Ishikawa (cell line): ENCODE measurements at regions not wholly inside any gene's neighbourhood (a gene's known extent, or its start where the extent isn't known, plus 50 kb on each side); places are given as distances from the start of the nearest gene placed in this dataset.

Experiments
- CEBPB ChIP-seq: IDR thresholded peaks from 2 replicates; pipeline ENCODE4 v1.6.1; 2012
- CREB1 ChIP-seq: IDR thresholded peaks from 2 replicates; pipeline ENCODE4 v1.6.1; 2012; ENCODE audit warnings: low read depth
- EGR1 ChIP-seq: IDR thresholded peaks from 2 replicates; pipeline ENCODE4 v1.6.1; 2012
- EP300 ChIP-seq: IDR thresholded peaks from 2 replicates; pipeline ENCODE4 v1.6.1; 2012; ENCODE audit warnings: borderline replicate concordance
- FOXM1 ChIP-seq: IDR thresholded peaks from 2 replicates; pipeline ENCODE4 v1.6.1; 2012; ENCODE audit warnings: low read depth, borderline replicate concordance
- NFIC ChIP-seq: IDR thresholded peaks from 2 replicates; pipeline ENCODE4 v1.6.1; 2012
- RAD21 ChIP-seq: IDR thresholded peaks from 2 replicates; pipeline ENCODE4 v1.6.1; 2012; ENCODE audit warnings: low read depth
- TAF1 ChIP-seq: IDR thresholded peaks from 2 replicates; pipeline ENCODE4 v1.6.1; 2012; ENCODE audit warnings: low read depth, mild to moderate bottlenecking
- TCF12 ChIP-seq: IDR thresholded peaks from 2 replicates; pipeline ENCODE4 v1.6.1; 2012; ENCODE audit warnings: low read depth
- TEAD4 ChIP-seq: IDR thresholded peaks from 2 replicates; pipeline ENCODE4 v1.6.1; 2012
- YY1 ChIP-seq: IDR thresholded peaks from 2 replicates; pipeline ENCODE4 v1.6.1; 2012; ENCODE audit warnings: low read depth
- ZBTB7A ChIP-seq: IDR thresholded peaks from 2 replicates; pipeline ENCODE4 v1.6.1; 2012; ENCODE audit warnings: low read depth
- TF ChIP-seq, protein P1 (sequence below): IDR thresholded peaks from 2 replicates; pipeline ENCODE4 v1.6.1; 2012
- TF ChIP-seq, protein P2 (sequence below): IDR thresholded peaks from 2 replicates; pipeline ENCODE4 v1.6.1; 2012
- TF ChIP-seq, protein P3 (sequence below): IDR thresholded peaks from 2 replicates; pipeline ENCODE4 v1.6.1; 2012; ENCODE audit warnings: low read depth, mild to moderate bottlenecking

DNA sequence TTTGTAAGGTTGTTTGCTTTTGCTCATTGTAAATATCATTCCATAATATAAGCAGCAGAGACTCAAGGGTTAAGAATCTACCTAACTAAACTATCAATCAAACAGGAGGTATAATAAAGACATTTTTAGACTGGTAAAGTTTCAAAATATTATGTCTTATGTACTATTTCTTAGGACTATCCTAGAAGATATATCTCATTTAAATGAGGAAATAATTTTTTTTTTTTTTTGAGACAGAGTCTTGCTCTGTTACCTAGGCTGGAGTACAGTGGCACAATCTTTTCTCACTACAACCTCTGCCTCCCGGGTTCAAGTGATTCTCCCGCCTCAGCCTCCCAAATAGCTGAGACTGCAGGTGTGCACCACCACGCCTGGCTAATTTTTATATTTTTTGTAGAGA is 80.9 kb upstream of the PARD3 start:
- TF ChIP-seq, protein P1, sequence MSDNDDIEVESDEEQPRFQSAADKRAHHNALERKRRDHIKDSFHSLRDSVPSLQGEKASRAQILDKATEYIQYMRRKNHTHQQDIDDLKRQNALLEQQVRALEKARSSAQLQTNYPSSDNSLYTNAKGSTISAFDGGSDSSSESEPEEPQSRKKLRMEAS: no peak
- TF ChIP-seq RAD21 (no peak), EP300 (no peak), CREB1 (no peak), YY1 (no peak), FOXM1 (no peak), TCF12 (no peak), TEAD4 (no peak), NFIC (no peak), EGR1 (no peak), ZBTB7A (no peak)
- TF ChIP-seq, protein P2, sequence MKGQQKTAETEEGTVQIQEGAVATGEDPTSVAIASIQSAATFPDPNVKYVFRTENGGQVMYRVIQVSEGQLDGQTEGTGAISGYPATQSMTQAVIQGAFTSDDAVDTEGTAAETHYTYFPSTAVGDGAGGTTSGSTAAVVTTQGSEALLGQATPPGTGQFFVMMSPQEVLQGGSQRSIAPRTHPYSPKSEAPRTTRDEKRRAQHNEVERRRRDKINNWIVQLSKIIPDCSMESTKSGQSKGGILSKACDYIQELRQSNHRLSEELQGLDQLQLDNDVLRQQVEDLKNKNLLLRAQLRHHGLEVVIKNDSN: no peak
- TF ChIP-seq, protein P3, sequence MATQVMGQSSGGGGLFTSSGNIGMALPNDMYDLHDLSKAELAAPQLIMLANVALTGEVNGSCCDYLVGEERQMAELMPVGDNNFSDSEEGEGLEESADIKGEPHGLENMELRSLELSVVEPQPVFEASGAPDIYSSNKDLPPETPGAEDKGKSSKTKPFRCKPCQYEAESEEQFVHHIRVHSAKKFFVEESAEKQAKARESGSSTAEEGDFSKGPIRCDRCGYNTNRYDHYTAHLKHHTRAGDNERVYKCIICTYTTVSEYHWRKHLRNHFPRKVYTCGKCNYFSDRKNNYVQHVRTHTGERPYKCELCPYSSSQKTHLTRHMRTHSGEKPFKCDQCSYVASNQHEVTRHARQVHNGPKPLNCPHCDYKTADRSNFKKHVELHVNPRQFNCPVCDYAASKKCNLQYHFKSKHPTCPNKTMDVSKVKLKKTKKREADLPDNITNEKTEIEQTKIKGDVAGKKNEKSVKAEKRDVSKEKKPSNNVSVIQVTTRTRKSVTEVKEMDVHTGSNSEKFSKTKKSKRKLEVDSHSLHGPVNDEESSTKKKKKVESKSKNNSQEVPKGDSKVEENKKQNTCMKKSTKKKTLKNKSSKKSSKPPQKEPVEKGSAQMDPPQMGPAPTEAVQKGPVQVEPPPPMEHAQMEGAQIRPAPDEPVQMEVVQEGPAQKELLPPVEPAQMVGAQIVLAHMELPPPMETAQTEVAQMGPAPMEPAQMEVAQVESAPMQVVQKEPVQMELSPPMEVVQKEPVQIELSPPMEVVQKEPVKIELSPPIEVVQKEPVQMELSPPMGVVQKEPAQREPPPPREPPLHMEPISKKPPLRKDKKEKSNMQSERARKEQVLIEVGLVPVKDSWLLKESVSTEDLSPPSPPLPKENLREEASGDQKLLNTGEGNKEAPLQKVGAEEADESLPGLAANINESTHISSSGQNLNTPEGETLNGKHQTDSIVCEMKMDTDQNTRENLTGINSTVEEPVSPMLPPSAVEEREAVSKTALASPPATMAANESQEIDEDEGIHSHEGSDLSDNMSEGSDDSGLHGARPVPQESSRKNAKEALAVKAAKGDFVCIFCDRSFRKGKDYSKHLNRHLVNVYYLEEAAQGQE: no peak

DNA sequence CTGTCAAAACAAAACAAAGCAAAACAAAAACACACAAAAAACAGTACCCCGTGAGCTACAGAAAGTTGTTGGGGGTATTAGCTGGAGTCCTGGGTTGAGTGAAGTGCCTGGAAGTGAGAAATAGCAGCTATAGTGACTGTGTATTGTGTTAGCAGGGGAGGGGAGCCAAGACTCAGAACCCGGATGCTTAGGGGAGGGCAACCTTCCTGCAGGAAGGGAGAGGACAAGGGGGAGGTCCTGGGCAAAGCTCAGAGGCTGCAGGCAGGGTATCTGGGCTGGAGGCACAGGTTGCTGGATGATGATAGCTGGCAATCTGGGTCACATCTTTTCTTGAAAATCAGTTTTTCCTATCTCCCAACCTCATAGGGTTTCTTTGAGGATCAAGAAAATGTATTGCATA is 75.8 kb upstream of the PARD3 start:
- TF ChIP-seq CREB1 (no peak), YY1 (no peak), NFIC (no peak), EP300 (no peak), ZBTB7A (no peak), EGR1 (no peak), TCF12 (no peak), FOXM1 (no peak), RAD21 (no peak)
- TF ChIP-seq, protein P1: no peak
- TF ChIP-seq, protein P2: no peak

DNA sequence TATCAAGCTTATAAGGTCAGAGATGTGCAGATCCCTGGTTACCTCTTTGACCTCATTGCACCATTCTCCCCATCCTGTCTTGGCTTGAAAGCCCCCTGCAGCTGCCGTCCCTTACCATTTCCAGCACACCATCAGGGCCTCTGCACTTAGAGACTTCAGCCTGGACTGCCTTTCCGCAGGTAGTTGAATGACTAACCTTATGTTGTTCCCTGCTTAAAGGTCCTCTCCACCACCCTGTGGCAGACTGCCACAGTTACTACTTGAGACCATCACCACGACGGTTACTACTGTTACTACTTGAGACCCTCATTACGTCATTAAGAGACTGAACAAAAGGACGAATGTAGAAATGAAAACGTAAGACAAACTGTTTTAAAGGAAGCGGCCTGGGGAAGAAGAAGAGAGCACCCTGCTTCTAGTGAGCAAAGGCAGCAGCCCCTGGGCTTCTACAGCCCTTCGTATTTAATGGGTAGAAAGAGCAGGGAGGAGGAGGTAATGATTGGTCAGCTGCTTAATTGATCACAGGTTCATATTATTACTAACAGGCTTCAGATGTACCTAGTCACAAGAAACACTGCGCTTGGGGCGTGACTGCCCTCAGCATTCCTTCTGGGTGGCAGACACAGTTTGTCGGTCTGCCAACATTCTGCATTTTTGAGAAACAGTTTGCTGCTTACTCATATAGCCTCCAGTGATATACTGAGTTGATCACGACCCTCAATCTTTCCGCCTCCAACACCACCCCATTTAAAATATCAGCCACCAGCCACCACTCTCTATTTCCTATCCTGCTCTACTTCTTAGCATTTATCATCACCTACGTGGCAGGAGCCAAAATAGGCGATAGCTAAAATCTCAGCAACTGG is 74.1 kb upstream of the PARD3 start:
- TF ChIP-seq EGR1 (no peak), YY1 (no peak), TEAD4 (no peak), CEBPB (no peak), TAF1 (no peak), FOXM1 (no peak), CREB1 (no peak), EP300 (no peak), TCF12 (no peak)
- TF ChIP-seq, protein P1: no peak
- TF ChIP-seq, protein P3: no peak
- TF ChIP-seq, protein P2: no peak

DNA sequence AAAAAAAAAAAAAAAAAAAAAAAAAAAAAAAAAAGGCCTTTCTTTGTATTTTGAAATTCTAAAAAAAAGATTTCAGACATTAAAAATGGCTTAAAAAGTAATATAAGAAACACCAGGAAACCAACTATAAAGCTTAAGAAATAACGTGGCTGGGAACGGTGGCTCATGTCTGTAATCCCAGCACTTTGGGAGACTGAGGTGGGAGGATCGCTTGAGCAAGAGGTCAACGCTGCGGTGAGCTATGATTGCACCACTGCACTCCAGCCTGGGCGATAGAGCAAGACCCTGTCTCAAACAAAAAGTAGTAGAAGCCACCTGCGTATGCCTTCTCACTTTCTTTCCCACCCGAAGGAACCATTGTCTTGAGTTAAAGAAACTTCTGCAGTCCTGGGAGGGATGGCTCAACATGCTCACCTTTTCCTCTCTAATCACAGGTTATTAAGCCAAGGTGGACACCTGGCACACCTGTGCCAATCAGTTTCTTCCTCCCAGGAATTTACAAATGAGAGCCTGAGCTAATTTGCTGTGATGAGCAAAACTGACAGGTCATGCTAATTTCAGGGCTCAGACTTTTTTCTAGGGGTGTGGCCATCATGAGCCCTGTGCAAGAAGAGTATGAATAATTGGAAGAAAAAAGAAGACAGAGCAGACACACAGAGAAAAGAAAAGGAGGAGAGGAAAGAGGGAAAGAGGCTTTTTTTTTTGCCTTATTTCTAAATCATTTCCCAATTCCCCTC is 72.0 kb upstream of the PARD3 start:
- no peak for TF ChIP-seq NFIC
- TF ChIP-seq EGR1: no peak
- TF ChIP-seq, protein P3: no peak
- no peak for TF ChIP-seq ZBTB7A
- TF ChIP-seq TAF1: no peak
- no peak for TF ChIP-seq CREB1
- TF ChIP-seq CEBPB: no peak
- no peak for TF ChIP-seq RAD21
- TF ChIP-seq FOXM1: no peak
- TF ChIP-seq TEAD4: no peak
- TF ChIP-seq, protein P2: no peak
